HAP-1 (cell line): ENCODE measurements at regions not wholly inside any gene's neighbourhood (a gene's known extent, or its start where the extent isn't known, plus 50 kb on each side); places are given as distances from the start of the nearest gene placed in this dataset.
"Not testable (repeated sequence)": the region's sequence is repeated elsewhere in the genome, so short reads cannot be mapped to it uniquely, and the experiment has no call there.

Source experiments
- DNase-seq, 2 experiments: peaks; one replicate each; pipeline ENCODE4 v3.0.0-alpha.2; 2016 to 2020; ENCODE audit warnings: low spot score in 2 of 2
- H3K27me3 ChIP-seq: fragments of 250-450 bp; sonication (Bioruptor Pico); 2 replicates; pipeline ENCODE4 v1.5.1; 2020; ENCODE audit warnings: low read depth, mild to moderate bottlenecking, moderate library complexity
- H3K36me3 ChIP-seq: fragments of 250-450 bp; sonication (Bioruptor Pico); replicated peaks from 2 replicates; pipeline ENCODE4 v1.5.1; 2020; ENCODE audit warnings: mild to moderate bottlenecking
- H3K4me1 ChIP-seq: fragments of 250-450 bp; sonication (Bioruptor Pico); 2 replicates; pipeline ENCODE4 v1.5.1; 2020; ENCODE audit warnings: mild to moderate bottlenecking
- H3K4me3 ChIP-seq: fragments of 250-450 bp; sonication (Bioruptor Pico); 2 replicates; pipeline ENCODE4 v1.5.1; 2020; ENCODE audit warnings: mild to moderate bottlenecking, moderate library complexity
- H3K9me3 ChIP-seq: fragments of 250-450 bp; sonication (Bioruptor Pico); 2 replicates; pipeline ENCODE4 v1.5.1; 2020; ENCODE audit warnings: mild to moderate bottlenecking, moderate library complexity
- in situ Hi-C: fragments of 300-500 bp; cut with MboI; formaldehyde crosslinking; loops from 3 replicates; pipeline ENCODE4 v1.14.3; 2020; ENCODE audit warnings: low sequenced_read_pairs, inconsistent platforms, mixed read lengths

- peak; percentile 39 to 46 for DNase-seq
- Histone ChIP-seq H3K36me3 (no peaks in the 10 kb centered on the region), H3K9me3 (no peaks in the 10 kb centered on the region), H3K4me3 (no peak overlapping the region), H3K27me3 (no peaks in the 10 kb centered on the region), H3K4me1 (no peaks in the 10 kb centered on the region)
- in situ Hi-C loops = no loop called here
Observed at GRCh38 chr12:28998662-28999120, 150.4 kb upstream of the FAR2 start.

- no peak for DNase-seq
- H3K4me1 ChIP-seq = no peaks in the 10 kb centered on the region
- no peaks in the 10 kb centered on the region for H3K36me3 ChIP-seq
- H3K4me3 ChIP-seq = no peak overlapping the region
- H3K9me3 ChIP-seq = no peaks in the 10 kb centered on the region
- in situ Hi-C loops = no loop called here
- H3K27me3 ChIP-seq = no peaks in the 10 kb centered on the region
Observed at GRCh38 chr12:29004066-29004935, 144.8 kb upstream of the FAR2 start.

GRCh38 chr12:29004936-29005304 is 144.2 kb upstream of the FAR2 start:
- Histone ChIP-seq H3K4me1 (no peaks in the 10 kb centered on the region), H3K9me3 (no peaks in the 10 kb centered on the region), H3K36me3 (no peaks in the 10 kb centered on the region), H3K27me3 (no peaks in the 10 kb centered on the region), H3K4me3 (no peak overlapping the region)
- DNase-seq = no peak
- in situ Hi-C loops = no loop called here

- Histone ChIP-seq H3K4me3 (no peak overlapping the region), H3K27me3 (no peaks in the 10 kb centered on the region), H3K9me3 (no peaks in the 10 kb centered on the region), H3K4me1 (no peaks in the 10 kb centered on the region; the same call in 1 of the 2 replicates), H3K36me3 (no peaks in the 10 kb centered on the region)
- in situ Hi-C loops = no loop called here
- DNase-seq = no peak
Observed at GRCh38 chr12:29008786-29009185, 140.3 kb upstream of the FAR2 start.

- in situ Hi-C loops = no loop called here
- no peaks in the 10 kb centered on the region; the same call in 1 of the 2 replicates for H3K4me1 ChIP-seq
- DNase-seq = no peak
- H3K27me3 ChIP-seq = no peaks in the 10 kb centered on the region
- no peaks in the 10 kb centered on the region for H3K9me3 ChIP-seq
- no peaks in the 10 kb centered on the region for H3K36me3 ChIP-seq
- H3K4me3 ChIP-seq = no peak overlapping the region
Observed at GRCh38 chr12:29012673-29013072, 136.4 kb upstream of the FAR2 start.

- H3K4me1 ChIP-seq, DNase-seq, in situ Hi-C loops, H3K9me3 ChIP-seq, H3K27me3 ChIP-seq, H3K4me3 ChIP-seq, H3K36me3 ChIP-seq: not testable (repeated sequence)
Observed at GRCh38 chr12:29017532-29017931, 131.5 kb upstream of the FAR2 start.

- H3K4me3 ChIP-seq = no peak overlapping the region
- in situ Hi-C loops = no loop called here
- H3K4me1 ChIP-seq = peaks cover 8% of the 10 kb centered on the region
- no peak for DNase-seq
- no peaks in the 10 kb centered on the region for H3K27me3 ChIP-seq
- H3K36me3 ChIP-seq = no peaks in the 10 kb centered on the region
- H3K9me3 ChIP-seq = no peaks in the 10 kb centered on the region
Observed at GRCh38 chr12:29023436-29024076, 125.5 kb upstream of the FAR2 start.

GRCh38 chr12:29024117-29024516 is 125.0 kb upstream of the FAR2 start:
- in situ Hi-C loops = no loop called here
- Histone ChIP-seq H3K4me1 (peaks cover 8% of the 10 kb centered on the region), H3K9me3 (no peaks in the 10 kb centered on the region), H3K4me3 (no peak overlapping the region), H3K27me3 (no peaks in the 10 kb centered on the region), H3K36me3 (no peaks in the 10 kb centered on the region)
- peak in 1 of 2 experiments; percentile 40 for DNase-seq

GRCh38 chr12:29025937-29026336 is 123.1 kb upstream of the FAR2 start:
- no peaks in the 10 kb centered on the region for H3K36me3 ChIP-seq
- in situ Hi-C loops = no loop called here

GRCh38 chr12:29026419-29026818 is 122.7 kb upstream of the FAR2 start:
- in situ Hi-C loops = no loop called here
- DNase-seq = no peak

More at GRCh38 chr12:29025937-29026336, 123.1 kb upstream of the FAR2 start:
- H3K9me3 ChIP-seq = no peaks in the 10 kb centered on the region
- no peaks in the 10 kb centered on the region for H3K27me3 ChIP-seq
- H3K4me3 ChIP-seq = no peak overlapping the region
- peaks cover 8% of the 10 kb centered on the region for H3K4me1 ChIP-seq
- DNase-seq = no peak

GRCh38 chr12:29029484-29029883 is 119.6 kb upstream of the FAR2 start:
- H3K27me3 ChIP-seq, H3K9me3 ChIP-seq, H3K4me1 ChIP-seq, H3K36me3 ChIP-seq, H3K4me3 ChIP-seq, DNase-seq, in situ Hi-C loops: not testable (repeated sequence)

More at GRCh38 chr12:29026419-29026818, 122.7 kb upstream of the FAR2 start:
- H3K4me1 ChIP-seq = peaks cover 8% of the 10 kb centered on the region
- H3K36me3 ChIP-seq = no peaks in the 10 kb centered on the region
- H3K9me3 ChIP-seq = no peaks in the 10 kb centered on the region
- no peaks in the 10 kb centered on the region for H3K27me3 ChIP-seq
- no peak overlapping the region for H3K4me3 ChIP-seq

GRCh38 chr12:29030006-29030405 is 119.1 kb upstream of the FAR2 start:
- H3K4me1 ChIP-seq = no peaks in the 10 kb centered on the region
- no peaks in the 10 kb centered on the region for H3K9me3 ChIP-seq
- no peak for DNase-seq
- no peaks in the 10 kb centered on the region; the same call in 1 of the 2 replicates for H3K36me3 ChIP-seq
- H3K4me3 ChIP-seq = no peak overlapping the region
- in situ Hi-C loops = no loop called here
- no peaks in the 10 kb centered on the region for H3K27me3 ChIP-seq

GRCh38 chr12:29032446-29032845 is 116.6 kb upstream of the FAR2 start:
- in situ Hi-C loops = no loop called here
- no peak for DNase-seq

GRCh38 chr12:29033519-29033918 is 115.6 kb upstream of the FAR2 start:
- H3K4me3 ChIP-seq = no peak overlapping the region
- H3K4me1 ChIP-seq = peaks cover 2% of the 10 kb centered on the region; the same call in 1 of the 2 replicates
- in situ Hi-C loops = no loop called here
- DNase-seq = no peak
- no peaks in the 10 kb centered on the region for H3K9me3 ChIP-seq
- H3K36me3 ChIP-seq = no peaks in the 10 kb centered on the region; the same call in 1 of the 2 replicates
- no peaks in the 10 kb centered on the region for H3K27me3 ChIP-seq

More at GRCh38 chr12:29032446-29032845, 116.6 kb upstream of the FAR2 start:
- no peaks in the 10 kb centered on the region for H3K27me3 ChIP-seq
- H3K4me3 ChIP-seq = no peak overlapping the region
- no peaks in the 10 kb centered on the region; the same call in 1 of the 2 replicates for H3K36me3 ChIP-seq
- H3K4me1 ChIP-seq = peaks cover 2% of the 10 kb centered on the region; the same call in 1 of the 2 replicates
- H3K9me3 ChIP-seq = no peaks in the 10 kb centered on the region
